NB4 (cell line): ENCODE measurements at regions not wholly inside any gene's neighbourhood (a gene's known extent, or its start where the extent isn't known, plus 50 kb on each side); places are given as distances from the start of the nearest gene placed in this dataset.

Experiments used
- DNase-seq: peaks from one replicate; pipeline ENCODE4 v3.0.0; 2010; ENCODE audit warnings: low read depth
- H3K4me3 ChIP-seq: one replicate; pipeline ENCODE4 v1.5.1; 2011; ENCODE audit warnings: mild to moderate bottlenecking, low read depth, low read length, moderate library complexity
- MAX ChIP-seq: IDR thresholded peaks from 2 replicates; pipeline ENCODE4 v1.6.1; 2011; ENCODE audit warnings: low read depth, low read length
- MYC ChIP-seq: IDR thresholded peaks from 2 replicates; pipeline ENCODE4 v1.6.1; 2011; ENCODE audit warnings: low read depth, low read length
- POLR2A ChIP-seq: IDR thresholded peaks from 2 replicates; pipeline ENCODE4 v1.6.1; 2011; ENCODE audit warnings: mild to moderate bottlenecking; ENCODE audit not compliant: insufficient read length; ENCODE audit errors: extremely low read depth
- TF ChIP-seq, protein P1 (sequence below): IDR thresholded peaks from one replicate; pipeline ENCODE4 v1.5.1; 2012; ENCODE audit warnings: low read depth, low read length

GRCh38 chr13:24027494-24027893, 130.2 kb upstream of the C1QTNF9B start:
- H3K4me3 ChIP-seq = no peak overlapping the region
- peak; percentile 63 for TF ChIP-seq MAX
- TF ChIP-seq, protein P1, sequence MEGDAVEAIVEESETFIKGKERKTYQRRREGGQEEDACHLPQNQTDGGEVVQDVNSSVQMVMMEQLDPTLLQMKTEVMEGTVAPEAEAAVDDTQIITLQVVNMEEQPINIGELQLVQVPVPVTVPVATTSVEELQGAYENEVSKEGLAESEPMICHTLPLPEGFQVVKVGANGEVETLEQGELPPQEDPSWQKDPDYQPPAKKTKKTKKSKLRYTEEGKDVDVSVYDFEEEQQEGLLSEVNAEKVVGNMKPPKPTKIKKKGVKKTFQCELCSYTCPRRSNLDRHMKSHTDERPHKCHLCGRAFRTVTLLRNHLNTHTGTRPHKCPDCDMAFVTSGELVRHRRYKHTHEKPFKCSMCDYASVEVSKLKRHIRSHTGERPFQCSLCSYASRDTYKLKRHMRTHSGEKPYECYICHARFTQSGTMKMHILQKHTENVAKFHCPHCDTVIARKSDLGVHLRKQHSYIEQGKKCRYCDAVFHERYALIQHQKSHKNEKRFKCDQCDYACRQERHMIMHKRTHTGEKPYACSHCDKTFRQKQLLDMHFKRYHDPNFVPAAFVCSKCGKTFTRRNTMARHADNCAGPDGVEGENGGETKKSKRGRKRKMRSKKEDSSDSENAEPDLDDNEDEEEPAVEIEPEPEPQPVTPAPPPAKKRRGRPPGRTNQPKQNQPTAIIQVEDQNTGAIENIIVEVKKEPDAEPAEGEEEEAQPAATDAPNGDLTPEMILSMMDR = no peak
- no peak for DNase-seq

DNA sequence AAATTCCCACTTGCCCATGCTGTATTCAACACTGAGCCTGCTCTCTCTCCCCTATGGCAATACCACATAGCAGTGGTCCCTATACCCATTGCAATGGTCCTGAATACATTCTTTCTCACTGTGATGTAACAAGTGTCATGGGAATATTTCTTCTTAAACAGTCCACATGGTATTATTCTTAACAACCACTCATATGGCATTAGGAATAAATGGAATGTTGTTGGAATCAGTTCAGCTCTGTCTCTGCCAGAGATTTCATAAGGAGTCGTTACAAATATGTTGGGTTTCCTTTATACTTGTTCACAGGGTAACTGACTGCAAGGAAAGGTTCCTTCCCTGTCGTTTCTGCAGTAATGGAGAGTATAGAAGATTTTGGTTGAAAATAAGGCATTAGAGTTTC, 128.3 kb upstream of the SPATA13 start:
- H3K4me3 ChIP-seq = no peak overlapping the region
- no peak for TF ChIP-seq MAX
- TF ChIP-seq, protein P1 = no peak
- TF ChIP-seq MYC = no peak
- no peak for TF ChIP-seq POLR2A
- no peak for DNase-seq

DNA sequence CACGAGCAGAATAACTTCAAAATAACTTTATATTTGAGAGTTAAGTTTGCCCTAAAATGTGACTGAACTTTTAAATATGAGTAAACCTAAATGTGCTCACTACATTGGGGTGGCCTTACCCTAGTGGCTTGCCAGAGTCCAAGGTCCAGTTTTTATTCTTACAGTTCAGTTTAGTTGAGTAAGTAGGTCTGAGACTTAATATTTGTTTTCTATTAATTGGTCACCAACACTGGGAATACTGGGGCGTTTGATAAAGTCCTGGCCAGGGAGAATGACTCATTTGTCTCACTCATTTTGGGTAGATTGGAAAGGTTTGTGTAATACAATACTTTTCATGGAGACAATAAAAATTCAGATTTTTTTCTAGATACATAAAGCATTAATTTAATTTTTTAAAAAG, 127.8 kb upstream of the SPATA13 start:
- no peak for DNase-seq
- TF ChIP-seq MAX (no peak), MYC (no peak), POLR2A (no peak)
- TF ChIP-seq, protein P1 = no peak
- no peak overlapping the region for H3K4me3 ChIP-seq

GRCh38 chr13:24033527-24034302, 126.8 kb upstream of the SPATA13 start:
- TF ChIP-seq MAX (no peak), MYC (no peak), POLR2A (no peak)
- TF ChIP-seq, protein P1 = no peak
- H3K4me3 ChIP-seq = no peak overlapping the region
- no peak for DNase-seq

- no peak overlapping the region for H3K4me3 ChIP-seq
- no peak for DNase-seq
- TF ChIP-seq POLR2A (no peak), MYC (no peak), MAX (no peak)
- TF ChIP-seq, protein P1 = no peak
Measured at GRCh38 chr13:24035411-24035810, 125.1 kb upstream of the SPATA13 start.
